ENCODE measurements at regions not wholly inside any gene's neighbourhood (a gene's known extent, or its start where the extent isn't known, plus 50 kb on each side); places are given as distances from the start of the nearest gene placed in this dataset.

DNA sequence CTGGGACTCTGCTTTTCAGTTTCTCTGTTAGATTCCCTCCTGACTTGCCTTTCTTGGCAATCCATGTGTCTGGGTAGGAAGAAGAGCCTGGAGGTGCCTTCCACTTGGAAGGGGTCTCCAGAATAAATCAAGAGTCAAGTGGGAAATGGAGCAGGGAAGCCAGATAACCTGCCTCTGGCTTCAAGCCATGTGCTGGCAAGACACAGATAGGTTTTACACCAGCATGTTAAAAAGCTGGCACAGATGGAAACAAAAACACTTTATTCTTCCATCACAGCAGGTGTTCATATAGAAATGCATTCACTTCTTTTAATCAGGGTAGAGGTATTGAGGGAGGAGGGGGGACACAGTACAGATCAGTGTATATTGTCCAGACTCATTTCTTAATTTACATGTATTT is 356.9 kb upstream of the RUNX1 start:
- H3K36me3 Mint-ChIP-seq (ENCODE audit: insufficient read depth in 1 of 3, low read depth in 3 of 3), result no peaks in the 10 kb centered on the region; a peak in 2 of 7 replicates
- no peaks in the 10 kb centered on the region for H4K20me1 ChIP-seq (ENCODE audit: control insufficient read depth, insufficient read depth, insufficient read length)

More for the DNA sequence above, 356.9 kb upstream of the RUNX1 start:
- H3K9me3 Mint-ChIP-seq, result no peaks in the 10 kb centered on the region
- Histone ChIP-seq H3K27ac (ENCODE audit: insufficient read length, low read depth, low read length) (no peak overlapping the region), H3K4me1 (ENCODE audit: insufficient read depth, low read length) (peaks cover 8% of the 10 kb centered on the region; the same call in 1 of the 2 replicates), H2BK5ac (ENCODE audit: insufficient read length, low read length) (no peak overlapping the region), H3T11ph (ENCODE audit: low read length) (no peak overlapping the region), H4K8ac (replicated peaks; ENCODE audit: insufficient read length, low read depth, low read length) (no peak overlapping the region), H2AFZ (ENCODE audit: low read length) (no peak overlapping the region), H2BK15ac (ENCODE audit: low read depth, low read length) (no peak overlapping the region), H3K23me2 (ENCODE audit: insufficient read length, low read depth, low read length, poor library complexity, severe bottlenecking) (no peaks in the 10 kb centered on the region), H3K18ac (ENCODE audit: insufficient read length, low read depth, low read length) (no peak overlapping the region), H3K9me3 (ENCODE audit: control insufficient read depth, low read depth, low read length) (no peaks in the 10 kb centered on the region), H3K4me2 (ENCODE audit: insufficient read depth, insufficient read length, low read length) (no peak overlapping the region), H3K27me3 (ENCODE audit: insufficient read depth, low read length) (no peaks in the 10 kb centered on the region), H2AK5ac (ENCODE audit: insufficient read length, low read length) (no peak overlapping the region), H3K9ac (ENCODE audit: extremely low read depth, insufficient read length, low read length) (no peak overlapping the region), H2BK20ac (ENCODE audit: low read depth, low read length, poor library complexity, severe bottlenecking) (no peak overlapping the region), H3K14ac (ENCODE audit: insufficient read depth, low read length) (no peak overlapping the region), H3K23ac (ENCODE audit: insufficient read length, low read depth, low read length) (no peak overlapping the region), H4K5ac (ENCODE audit: insufficient read length, low read depth, low read length) (no peak overlapping the region), H3K79me1 (ENCODE audit: insufficient read depth, low read depth, low read length, poor library complexity, severe bottlenecking) (no peaks in the 10 kb centered on the region), H3K56ac (ENCODE audit: insufficient read length, low read depth, low read length) (no peak overlapping the region), H4K91ac (ENCODE audit: insufficient read length, low read depth, low read length) (no peak overlapping the region), H2BK120ac (ENCODE audit: low read depth, low read length, poor library complexity, severe bottlenecking) (no peak overlapping the region), H3K79me2 (ENCODE audit: insufficient read depth, low read length) (no peaks in the 10 kb centered on the region), H3K4ac (ENCODE audit: low read depth, low read length) (no peak overlapping the region), H2BK12ac (ENCODE audit: insufficient read length, low read depth, low read length) (no peak overlapping the region)
- H3K27ac Mint-ChIP-seq, result peak overlapping the region in 1 of 3 experiments; percentile 27; a peak in 1 of 7 replicates
- TF ChIP-seq, protein P1, sequence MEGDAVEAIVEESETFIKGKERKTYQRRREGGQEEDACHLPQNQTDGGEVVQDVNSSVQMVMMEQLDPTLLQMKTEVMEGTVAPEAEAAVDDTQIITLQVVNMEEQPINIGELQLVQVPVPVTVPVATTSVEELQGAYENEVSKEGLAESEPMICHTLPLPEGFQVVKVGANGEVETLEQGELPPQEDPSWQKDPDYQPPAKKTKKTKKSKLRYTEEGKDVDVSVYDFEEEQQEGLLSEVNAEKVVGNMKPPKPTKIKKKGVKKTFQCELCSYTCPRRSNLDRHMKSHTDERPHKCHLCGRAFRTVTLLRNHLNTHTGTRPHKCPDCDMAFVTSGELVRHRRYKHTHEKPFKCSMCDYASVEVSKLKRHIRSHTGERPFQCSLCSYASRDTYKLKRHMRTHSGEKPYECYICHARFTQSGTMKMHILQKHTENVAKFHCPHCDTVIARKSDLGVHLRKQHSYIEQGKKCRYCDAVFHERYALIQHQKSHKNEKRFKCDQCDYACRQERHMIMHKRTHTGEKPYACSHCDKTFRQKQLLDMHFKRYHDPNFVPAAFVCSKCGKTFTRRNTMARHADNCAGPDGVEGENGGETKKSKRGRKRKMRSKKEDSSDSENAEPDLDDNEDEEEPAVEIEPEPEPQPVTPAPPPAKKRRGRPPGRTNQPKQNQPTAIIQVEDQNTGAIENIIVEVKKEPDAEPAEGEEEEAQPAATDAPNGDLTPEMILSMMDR (conservative IDR thresholded peaks at IDR 0.05), result no peak
- peaks cover 40 to 44% of the 10 kb centered on the region in 2 experiments for H3K4me1 Mint-ChIP-seq
- peaks cover 2% of the 10 kb centered on the region; the same call in 1 of the 2 replicates for H3K27me3 Mint-ChIP-seq (ENCODE audit: low read depth)
- H3K4me3 Mint-ChIP-seq, result no peak overlapping the region
- no peak for DNase-seq

Measured in H9 (cell line).